ENCODE measurements at regions not wholly inside any gene's neighbourhood (a gene's known extent, or its start where the extent isn't known, plus 50 kb on each side); places are given as distances from the start of the nearest gene placed in this dataset.

DNA sequence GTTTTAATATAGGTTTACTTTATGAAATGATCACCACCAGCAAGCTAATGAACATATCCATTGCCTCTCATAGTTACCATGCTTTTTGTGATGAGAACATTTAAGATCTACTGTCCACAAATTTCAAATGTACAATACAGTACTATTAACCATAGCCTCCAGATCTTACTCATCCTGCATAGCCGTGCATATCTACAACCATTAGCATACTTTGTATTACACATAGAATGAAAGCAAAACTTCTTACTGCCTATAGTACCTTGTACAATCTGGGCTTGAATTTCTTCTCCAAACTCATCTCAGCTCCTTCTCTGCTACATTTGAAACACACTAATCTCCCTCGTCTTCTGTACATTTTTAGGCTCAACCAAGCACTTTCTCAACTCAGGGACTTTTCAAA lies 510.6 kb downstream of the PRR16 start:
- H3K4me3 ChIP-seq, result no peak overlapping the region
- TF ChIP-seq HES2 (IDR thresholded peaks at IDR 0.05) (no peak), REST (IDR thresholded peaks at IDR 0.05) (no peak), NR3C1 (IDR thresholded peaks at IDR 0.05) (no peak), HOXA7 (CRISPR knock-in tag; IDR thresholded peaks at IDR 0.05) (no peak), CHD4 (IDR thresholded peaks at IDR 0.05; ENCODE audit: borderline replicate concordance) (no peak), GATA3 (IDR thresholded peaks at IDR 0.05; ENCODE audit: borderline replicate concordance) (no peak), RARB (CRISPR knock-in tag; IDR thresholded peaks at IDR 0.05) (no peak)
- TF ChIP-seq, protein P1, sequence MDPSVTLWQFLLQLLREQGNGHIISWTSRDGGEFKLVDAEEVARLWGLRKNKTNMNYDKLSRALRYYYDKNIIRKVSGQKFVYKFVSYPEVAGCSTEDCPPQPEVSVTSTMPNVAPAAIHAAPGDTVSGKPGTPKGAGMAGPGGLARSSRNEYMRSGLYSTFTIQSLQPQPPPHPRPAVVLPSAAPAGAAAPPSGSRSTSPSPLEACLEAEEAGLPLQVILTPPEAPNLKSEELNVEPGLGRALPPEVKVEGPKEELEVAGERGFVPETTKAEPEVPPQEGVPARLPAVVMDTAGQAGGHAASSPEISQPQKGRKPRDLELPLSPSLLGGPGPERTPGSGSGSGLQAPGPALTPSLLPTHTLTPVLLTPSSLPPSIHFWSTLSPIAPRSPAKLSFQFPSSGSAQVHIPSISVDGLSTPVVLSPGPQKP (IDR thresholded peaks at IDR 0.05; ENCODE audit: low read depth, low read length), result no peak
- TF ChIP-seq, protein P2, sequence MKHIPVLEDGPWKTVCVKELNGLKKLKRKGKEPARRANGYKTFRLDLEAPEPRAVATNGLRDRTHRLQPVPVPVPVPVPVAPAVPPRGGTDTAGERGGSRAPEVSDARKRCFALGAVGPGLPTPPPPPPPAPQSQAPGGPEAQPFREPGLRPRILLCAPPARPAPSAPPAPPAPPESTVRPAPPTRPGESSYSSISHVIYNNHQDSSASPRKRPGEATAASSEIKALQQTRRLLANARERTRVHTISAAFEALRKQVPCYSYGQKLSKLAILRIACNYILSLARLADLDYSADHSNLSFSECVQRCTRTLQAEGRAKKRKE (CRISPR knock-in tag; IDR thresholded peaks at IDR 0.05; ENCODE audit: low read depth), result no peak
- no peak for FAIRE-seq
- ATAC-seq, result no peak
- DNase-seq (ENCODE audit: low read depth in 1 of 2, low spot score in 1 of 2), result no peak
- no peak overlapping the region for H3K4me2 ChIP-seq
- POLR2A ChIA-PET, result no interaction called here
- no peaks in the 10 kb centered on the region for H3K4me1 ChIP-seq
- no peak overlapping the region for H3K27ac ChIP-seq
- CTCF ChIA-PET, result no interaction called here
- H3K9me3 ChIP-seq, result no peaks in the 10 kb centered on the region
- 24% methylated on average over 2 of the region's 2 CpGs for whole genome bisulfite sequencing (ENCODE audit: missing lambda C conversion rate)

DNA sequence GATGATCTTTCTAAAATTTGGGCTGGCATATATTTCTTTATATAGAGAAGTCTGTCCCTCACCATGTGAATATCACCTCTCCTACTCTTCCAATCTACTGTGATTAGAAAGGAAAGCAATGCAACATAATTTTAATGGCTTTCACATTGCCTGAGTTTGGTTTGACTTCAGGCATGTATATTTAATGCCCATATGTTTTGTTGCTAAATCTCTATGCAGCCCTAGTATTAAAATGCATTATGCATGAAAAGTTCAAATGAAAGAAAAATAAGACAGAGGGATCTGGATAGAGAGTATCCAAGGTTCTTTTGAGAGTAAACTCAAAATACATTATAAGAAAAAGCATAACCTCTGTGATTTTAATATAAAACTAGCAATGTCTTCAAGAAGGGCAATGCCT lies 518.3 kb downstream of the PRR16 start:
- DNase-seq (ENCODE audit: low read depth in 1 of 2, low spot score in 1 of 2), result no peak
- ChIA-PET CTCF (interaction anchor here (0.6 kb wide), 1 partner anchor 891 kb away, joined by 3 read pairs; no protein-coding TSS in a partner anchor), POLR2A (no interaction called here)
- ATAC-seq, result no peak
- Histone ChIP-seq H3K4me1 (no peaks in the 10 kb centered on the region), H3K27ac (no peak overlapping the region), H3K4me3 (no peak overlapping the region), H3K9me3 (no peaks in the 10 kb centered on the region), H3K4me2 (no peak overlapping the region)
- FAIRE-seq, result no peak
- TF ChIP-seq NFE2L2 (conservative IDR thresholded peaks at IDR 0.05; ENCODE audit: low read length) (no peak), FOSL2 (IDR thresholded peaks at IDR 0.05) (no peak), FOSL2 (CRISPR knock-in tag; IDR thresholded peaks at IDR 0.05) (no peak), FOXS1 (CRISPR knock-in tag; IDR thresholded peaks at IDR 0.05) (no peak), MAZ (IDR thresholded peaks at IDR 0.05; ENCODE audit: borderline replicate concordance, low read depth, low read length) (no peak), EHMT2 (IDR thresholded peaks at IDR 0.05; ENCODE audit: low read depth) (no peak), KDM5A (IDR thresholded peaks at IDR 0.05) (no peak), KDM1A (IDR thresholded peaks at IDR 0.05; ENCODE audit: low read depth) (no peak), BHLHE40 (IDR thresholded peaks at IDR 0.05; ENCODE audit: low read depth, low read length) (no peak), ZSCAN20 (CRISPR knock-in tag; IDR thresholded peaks at IDR 0.05) (no peak), SREBF2 (IDR thresholded peaks at IDR 0.05) (no peak), GATA3 (IDR thresholded peaks at IDR 0.05; ENCODE audit: borderline replicate concordance) (no peak), HEYL (CRISPR knock-in tag; IDR thresholded peaks at IDR 0.05) (no peak), CEBPB (IDR thresholded peaks at IDR 0.05) (no peak)
- TF ChIP-seq, protein P3, sequence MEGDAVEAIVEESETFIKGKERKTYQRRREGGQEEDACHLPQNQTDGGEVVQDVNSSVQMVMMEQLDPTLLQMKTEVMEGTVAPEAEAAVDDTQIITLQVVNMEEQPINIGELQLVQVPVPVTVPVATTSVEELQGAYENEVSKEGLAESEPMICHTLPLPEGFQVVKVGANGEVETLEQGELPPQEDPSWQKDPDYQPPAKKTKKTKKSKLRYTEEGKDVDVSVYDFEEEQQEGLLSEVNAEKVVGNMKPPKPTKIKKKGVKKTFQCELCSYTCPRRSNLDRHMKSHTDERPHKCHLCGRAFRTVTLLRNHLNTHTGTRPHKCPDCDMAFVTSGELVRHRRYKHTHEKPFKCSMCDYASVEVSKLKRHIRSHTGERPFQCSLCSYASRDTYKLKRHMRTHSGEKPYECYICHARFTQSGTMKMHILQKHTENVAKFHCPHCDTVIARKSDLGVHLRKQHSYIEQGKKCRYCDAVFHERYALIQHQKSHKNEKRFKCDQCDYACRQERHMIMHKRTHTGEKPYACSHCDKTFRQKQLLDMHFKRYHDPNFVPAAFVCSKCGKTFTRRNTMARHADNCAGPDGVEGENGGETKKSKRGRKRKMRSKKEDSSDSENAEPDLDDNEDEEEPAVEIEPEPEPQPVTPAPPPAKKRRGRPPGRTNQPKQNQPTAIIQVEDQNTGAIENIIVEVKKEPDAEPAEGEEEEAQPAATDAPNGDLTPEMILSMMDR (IDR thresholded peaks at IDR 0.05), result no peak
- TF ChIP-seq, protein P4, sequence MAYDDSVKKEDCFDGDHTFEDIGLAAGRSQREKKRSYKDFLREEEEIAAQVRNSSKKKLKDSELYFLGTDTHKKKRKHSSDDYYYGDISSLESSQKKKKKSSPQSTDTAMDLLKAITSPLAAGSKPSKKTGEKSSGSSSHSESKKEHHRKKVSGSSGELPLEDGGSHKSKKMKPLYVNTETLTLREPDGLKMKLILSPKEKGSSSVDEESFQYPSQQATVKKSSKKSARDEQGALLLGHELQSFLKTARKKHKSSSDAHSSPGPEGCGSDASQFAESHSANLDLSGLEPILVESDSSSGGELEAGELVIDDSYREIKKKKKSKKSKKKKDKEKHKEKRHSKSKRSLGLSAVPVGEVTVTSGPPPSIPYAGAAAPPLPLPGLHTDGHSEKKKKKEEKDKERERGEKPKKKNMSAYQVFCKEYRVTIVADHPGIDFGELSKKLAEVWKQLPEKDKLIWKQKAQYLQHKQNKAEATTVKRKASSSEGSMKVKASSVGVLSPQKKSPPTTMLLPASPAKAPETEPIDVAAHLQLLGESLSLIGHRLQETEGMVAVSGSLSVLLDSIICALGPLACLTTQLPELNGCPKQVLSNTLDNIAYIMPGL (CRISPR knock-in tag; IDR thresholded peaks at IDR 0.05; ENCODE audit: borderline replicate concordance), result no peak
